PC-3 (cell line): ENCODE measurements at regions not wholly inside any gene's neighbourhood (a gene's known extent, or its start where the extent isn't known, plus 50 kb on each side); places are given as distances from the start of the nearest gene placed in this dataset.
"Not testable (repeated sequence)": the region's sequence is repeated elsewhere in the genome, so short reads cannot be mapped to it uniquely, and the experiment has no call there.

Experiments
- ATAC-seq: fragments of 200-7000 bp; cut with Tn5 transposase; 2 replicates; pipeline ENCODE4 v1.9.1; 2020; ENCODE audit warnings: mild to moderate bottlenecking, moderate library complexity
- BruUV-seq: library from RNA; stranded (reverse); fragments of 400-500 nt; replicated peaks from 2 replicates; lab custom pipeline; 2021; lab: Mats Ljungman, UMichigan
- CTCF ChIA-PET: fragments of 300-600 bp; sonication (Branson Sonifier 250); formaldehyde crosslinking; loops from one replicate; lab custom pipeline; 2022; ENCODE audit warnings: antibody characterized with exemption; lab: Charles Lee
- POLR2A ChIA-PET: fragments of 300-600 bp; sonication (Branson Sonifier 250); formaldehyde crosslinking; loops from one replicate; lab custom pipeline; 2022; ENCODE audit warnings: antibody characterized with exemption; ENCODE audit not compliant: unreplicated experiment; lab: Charles Lee
- DNase-seq: peaks from one replicate; pipeline ENCODE4 v3.0.0-alpha.2; 2015
- H2AFZ ChIP-seq: fragments of 300-600 bp; sonication (generic); 2 replicates; pipeline ENCODE4 v1.6.0; 2016; ENCODE audit warnings: antibody characterized with exemption, low read length
- H3F3A ChIP-seq: fragments of 300-600 bp; sonication (generic); one replicate; pipeline ENCODE4 v1.6.0; 2017; ENCODE audit warnings: antibody characterized with exemption, low read length, control low read depth, mild to moderate bottlenecking; ENCODE audit not compliant: unreplicated experiment
- H3K27ac ChIP-seq: fragments of 300-600 bp; sonication (generic); 2 replicates; pipeline ENCODE4 v1.5.1; 2016; ENCODE audit warnings: mild to moderate bottlenecking, low read length
- H3K27me3 ChIP-seq: fragments of 300-600 bp; sonication (generic); 2 replicates; pipeline ENCODE4 v1.6.1; 2016; ENCODE audit warnings: low read length, mixed read lengths
- H3K36me3 ChIP-seq: fragments of 300-600 bp; sonication (generic); 2 replicates; pipeline ENCODE4 v1.6.1; 2016; ENCODE audit warnings: low read depth, mixed run types, low read length, mixed read lengths
- H3K4me1 ChIP-seq: fragments of 300-600 bp; sonication (generic); 2 replicates; pipeline ENCODE4 v1.5.1; 2016; ENCODE audit warnings: low read length; ENCODE audit not compliant: insufficient read depth
- H3K4me2 ChIP-seq: fragments of 300-600 bp; sonication (generic); 2 replicates; pipeline ENCODE4 v1.6.0; 2016; ENCODE audit warnings: low read length
- H3K4me3 ChIP-seq: fragments of 300-600 bp; sonication (generic); 2 replicates; pipeline ENCODE4 v1.5.1; 2016; ENCODE audit warnings: mild to moderate bottlenecking, low read length, mixed read lengths
- H3K79me2 ChIP-seq: fragments of 300-600 bp; sonication (generic); 2 replicates; pipeline ENCODE4 v1.6.1; 2017; ENCODE audit warnings: low read length, mixed read lengths
- H3K9ac ChIP-seq: fragments of 300-600 bp; sonication (generic); 2 replicates; pipeline ENCODE4 v1.6.0; 2016; ENCODE audit warnings: mild to moderate bottlenecking, low read length
- H3K9me2 ChIP-seq: fragments of 300-600 bp; sonication (generic); replicated peaks from 2 replicates; pipeline ENCODE4 v1.6.1; 2016; ENCODE audit warnings: mixed run types, low read length, mixed read lengths
- H3K9me3 ChIP-seq: fragments of 300-600 bp; sonication (generic); 2 replicates; pipeline ENCODE4 v1.6.1; 2016; ENCODE audit warnings: low read length, mixed read lengths
- H4K20me1 ChIP-seq: fragments of 300-600 bp; sonication (generic); 2 replicates; pipeline ENCODE4 v1.6.1; 2016; ENCODE audit warnings: low read length, mixed read lengths
- EZH2 ChIP-seq: fragments of 300-600 bp; sonication (generic); IDR thresholded peaks from one replicate; pipeline ENCODE4 v1.6.1; 2017; ENCODE audit warnings: antibody characterized with exemption, mild to moderate bottlenecking, low read length; ENCODE audit not compliant: unreplicated experiment
- EZH2phosphoT487 ChIP-seq: fragments of 300-600 bp; sonication (generic); IDR thresholded peaks from 2 replicates; pipeline ENCODE4 v1.6.1; 2018; ENCODE audit warnings: mild to moderate bottlenecking, antibody characterized with exemption, low read length, borderline replicate concordance
- intact Hi-C: fragments of 100-400 bp; cut with micrococcal nuclease; formaldehyde crosslinking; loops from 2 replicates; pipeline ENCODE4 v1.9.0; 2023
- TF ChIP-seq, protein P1 (sequence below): fragments of 300-600 bp; sonication (generic); conservative IDR thresholded peaks from 2 replicates; pipeline ENCODE4 v1.5.1; 2017; ENCODE audit warnings: antibody characterized with exemption, low read depth, mild to moderate bottlenecking, low read length

DNA sequence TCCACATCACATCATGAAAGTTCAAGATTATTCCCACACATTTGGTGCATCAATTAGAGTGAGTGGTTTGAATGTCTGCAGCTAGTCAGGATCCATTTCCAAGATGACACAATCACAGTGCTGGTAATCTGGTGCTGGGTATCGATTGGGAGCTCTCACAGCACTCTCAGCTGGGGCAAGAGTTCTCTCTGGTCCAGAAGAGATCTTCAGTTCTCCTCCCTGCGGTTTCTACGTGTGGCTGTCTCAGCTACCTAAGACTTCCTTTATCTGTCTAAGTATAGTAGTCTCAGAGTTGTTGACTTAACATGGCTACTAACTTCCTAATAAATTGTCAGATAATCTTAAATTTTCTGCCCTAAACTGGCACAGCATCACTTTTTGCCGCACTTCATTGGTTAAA lies 358.0 kb upstream of the BRINP3 start:
- Histone ChIP-seq H3K36me3 (no peaks in the 10 kb centered on the region), H3K9me2 (no peaks in the 10 kb centered on the region), H3K27me3 (0 out of 2 replicates have a peak, but pooled peaks cover 4% of the 10 kb centered on the region), H3K4me2 (no peak overlapping the region), H4K20me1 (no peaks in the 10 kb centered on the region), H3F3A (no peaks in the 10 kb centered on the region), H3K9ac (no peak overlapping the region), H3K4me3 (no peak overlapping the region), H2AFZ (no peak overlapping the region), H3K79me2 (no peaks in the 10 kb centered on the region), H3K9me3 (no peaks in the 10 kb centered on the region), H3K4me1 (no peaks in the 10 kb centered on the region), H3K27ac (no peak overlapping the region)
- POLR2A ChIA-PET, result no interaction called here
- CTCF ChIA-PET, result no interaction called here
- no peak for TF ChIP-seq EZH2phosphoT487
- no peak for TF ChIP-seq EZH2
- TF ChIP-seq, protein P1, sequence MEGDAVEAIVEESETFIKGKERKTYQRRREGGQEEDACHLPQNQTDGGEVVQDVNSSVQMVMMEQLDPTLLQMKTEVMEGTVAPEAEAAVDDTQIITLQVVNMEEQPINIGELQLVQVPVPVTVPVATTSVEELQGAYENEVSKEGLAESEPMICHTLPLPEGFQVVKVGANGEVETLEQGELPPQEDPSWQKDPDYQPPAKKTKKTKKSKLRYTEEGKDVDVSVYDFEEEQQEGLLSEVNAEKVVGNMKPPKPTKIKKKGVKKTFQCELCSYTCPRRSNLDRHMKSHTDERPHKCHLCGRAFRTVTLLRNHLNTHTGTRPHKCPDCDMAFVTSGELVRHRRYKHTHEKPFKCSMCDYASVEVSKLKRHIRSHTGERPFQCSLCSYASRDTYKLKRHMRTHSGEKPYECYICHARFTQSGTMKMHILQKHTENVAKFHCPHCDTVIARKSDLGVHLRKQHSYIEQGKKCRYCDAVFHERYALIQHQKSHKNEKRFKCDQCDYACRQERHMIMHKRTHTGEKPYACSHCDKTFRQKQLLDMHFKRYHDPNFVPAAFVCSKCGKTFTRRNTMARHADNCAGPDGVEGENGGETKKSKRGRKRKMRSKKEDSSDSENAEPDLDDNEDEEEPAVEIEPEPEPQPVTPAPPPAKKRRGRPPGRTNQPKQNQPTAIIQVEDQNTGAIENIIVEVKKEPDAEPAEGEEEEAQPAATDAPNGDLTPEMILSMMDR, result no peak
- intact Hi-C loops, result no loop called here
- ATAC-seq (no peak), DNase-seq (no peak)
- no TSS peak for BruUV-seq

DNA sequence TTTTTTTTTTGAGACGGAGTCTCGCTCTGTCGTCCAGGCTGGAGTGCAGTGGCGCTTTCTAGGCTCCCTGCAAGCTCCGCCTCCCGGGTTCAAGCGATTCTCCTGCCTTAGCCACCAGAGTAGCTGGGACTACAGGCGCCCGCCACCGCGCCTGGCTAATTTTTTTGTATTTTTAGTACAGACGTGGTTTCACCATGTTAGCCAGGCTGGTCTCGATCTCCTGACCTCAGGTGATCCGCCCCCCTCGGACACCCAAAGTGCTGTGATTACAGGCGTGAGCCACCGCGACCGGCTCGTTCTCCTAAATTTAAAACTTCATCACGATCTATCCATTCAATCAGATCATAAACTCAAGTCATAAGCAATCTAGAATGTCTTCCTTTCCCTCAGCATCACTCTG lies 359.5 kb upstream of the BRINP3 start:
- H3K9me2 ChIP-seq, H3K4me2 ChIP-seq, H3F3A ChIP-seq, CTCF ChIA-PET, BruUV-seq, H3K9me3 ChIP-seq, H3K9ac ChIP-seq, H3K4me1 ChIP-seq, H2AFZ ChIP-seq, POLR2A ChIA-PET, DNase-seq, H3K36me3 ChIP-seq, H3K79me2 ChIP-seq, H3K27me3 ChIP-seq, H4K20me1 ChIP-seq, ATAC-seq, H3K4me3 ChIP-seq, H3K27ac ChIP-seq, intact Hi-C loops: not testable (repeated sequence)

DNA sequence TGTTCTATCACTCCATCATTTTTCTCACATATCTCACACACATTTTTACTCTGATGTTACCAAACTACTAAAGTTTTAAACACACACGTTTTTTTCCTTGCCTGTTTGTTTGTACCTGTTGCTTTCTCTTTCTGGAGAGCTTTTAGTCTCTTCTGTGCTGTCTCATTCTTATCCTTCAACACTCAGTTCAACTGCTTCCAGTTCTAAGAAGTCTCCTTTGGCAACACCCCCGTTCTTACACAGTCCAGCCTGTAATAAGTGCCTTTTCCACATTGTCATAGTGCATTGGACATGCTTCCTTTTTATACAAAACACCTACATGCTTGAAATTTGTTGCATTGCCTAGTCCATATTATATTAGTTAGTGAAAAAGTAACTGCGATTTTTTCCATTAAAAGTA lies 360.2 kb upstream of the BRINP3 start:
- no peaks in the 10 kb centered on the region for H3K9me2 ChIP-seq
- no peak for TF ChIP-seq EZH2
- TF ChIP-seq, protein P1, result no peak
- no peak for TF ChIP-seq EZH2phosphoT487
- DNase-seq (no peak), ATAC-seq (no peak)
- H3K27me3 ChIP-seq, result 0 out of 2 replicates have a peak, but pooled peaks cover 4% of the 10 kb centered on the region
- POLR2A ChIA-PET, result no interaction called here
- H3K4me3 ChIP-seq, result no peak overlapping the region
- no peak overlapping the region for H3K27ac ChIP-seq
- intact Hi-C loops, result no loop called here
- H3F3A ChIP-seq, result no peaks in the 10 kb centered on the region
- no peak overlapping the region for H3K4me2 ChIP-seq
- H3K4me1 ChIP-seq, result no peaks in the 10 kb centered on the region
- H3K36me3 ChIP-seq, result no peaks in the 10 kb centered on the region
- BruUV-seq, result no TSS peak
- H3K79me2 ChIP-seq, result no peaks in the 10 kb centered on the region
- no peak overlapping the region for H2AFZ ChIP-seq
- H3K9ac ChIP-seq, result no peak overlapping the region
- H3K9me3 ChIP-seq, result no peaks in the 10 kb centered on the region
- no peaks in the 10 kb centered on the region for H4K20me1 ChIP-seq
- CTCF ChIA-PET, result no interaction called here
